Panc1 (cell line): ENCODE measurements at regions not wholly inside any gene's neighbourhood (a gene's known extent, or its start where the extent isn't known, plus 50 kb on each side); places are given as distances from the start of the nearest gene placed in this dataset.

Experiments
- ATAC-seq: fragments of 200-7000 bp; cut with Tn5 transposase; 2 replicates; pipeline ENCODE4 v1.9.1; 2020; ENCODE audit warnings: mild to moderate bottlenecking, moderate library complexity
- BruUV-seq: library from RNA; stranded (reverse); fragments of 400-500 nt; replicated peaks from 2 replicates; lab custom pipeline; 2021; lab: Mats Ljungman, UMichigan
- CTCF ChIA-PET: fragments of 300-600 bp; sonication (Branson Sonifier 250); formaldehyde crosslinking; loops from one replicate; lab custom pipeline; 2022; ENCODE audit warnings: antibody characterized with exemption; lab: Charles Lee
- POLR2A ChIA-PET: fragments of 300-600 bp; sonication (Branson Sonifier 250); formaldehyde crosslinking; loops from one replicate; lab custom pipeline; 2022; ENCODE audit warnings: antibody characterized with exemption; lab: Charles Lee
- DNase-seq: peaks from one replicate; pipeline ENCODE4 v3.0.0-alpha.2; 2010; ENCODE audit warnings: low read depth, low spot score
- H3K27ac ChIP-seq: 2 replicates; pipeline ENCODE4 v1.5.1; 2011; ENCODE audit warnings: mild to moderate bottlenecking, low read length, inconsistent platforms
- H3K27me3 ChIP-seq: fragments of 200-500 bp; sonication (Bioruptor generic); 2 replicates; pipeline ENCODE4 v1.6.0; 2014; ENCODE audit warnings: low read length, inconsistent platforms; ENCODE audit not compliant: control insufficient read depth, insufficient read depth
- H3K36me3 ChIP-seq: fragments of 200-500 bp; sonication (Bioruptor generic); 2 replicates; pipeline ENCODE4 v1.5.1; 2014; ENCODE audit warnings: inconsistent platforms, mild to moderate bottlenecking, low read length, moderate library complexity; ENCODE audit not compliant: control insufficient read depth, insufficient read depth
- H3K4me1 ChIP-seq: 2 replicates; pipeline ENCODE4 v1.5.1; 2011; ENCODE audit warnings: inconsistent platforms, mild to moderate bottlenecking, low read length, moderate library complexity; ENCODE audit not compliant: control insufficient read depth, insufficient read depth
- H3K4me3 ChIP-seq, 2 experiments: 2 replicates each; pipeline ENCODE4 v1.5.1; 2011 to 2012; ENCODE audit warnings: low read depth in 2 of 2, low read length in 2 of 2, mild to moderate bottlenecking in 2 of 2, inconsistent platforms in 1 of 2, moderate library complexity in 1 of 2
- H3K9me3 ChIP-seq: fragments of 200-500 bp; sonication (Bioruptor generic); 2 replicates; pipeline ENCODE4 v1.5.1; 2014; ENCODE audit warnings: low read depth, mild to moderate bottlenecking, inconsistent platforms, low read length, moderate library complexity; ENCODE audit not compliant: control insufficient read depth, insufficient read depth
- POLR2AphosphoS5 ChIP-seq: IDR thresholded peaks from 2 replicates; pipeline ENCODE4 v1.6.1; 2012; ENCODE audit warnings: mild to moderate bottlenecking, low read depth, low read length, moderate library complexity
- REST ChIP-seq, 2 experiments: IDR thresholded peaks; 2 replicates each; pipeline ENCODE4 v1.6.1; 2011 to 2012; ENCODE audit warnings: low read depth in 2 of 2, control low read depth in 1 of 2, low read length in 1 of 2, mild to moderate bottlenecking in 1 of 2, moderate library complexity in 1 of 2; ENCODE audit not compliant: insufficient read depth in 1 of 2
- SIN3A ChIP-seq: IDR thresholded peaks from 2 replicates; pipeline ENCODE4 v1.6.1; 2012; ENCODE audit warnings: low read depth, mild to moderate bottlenecking, low read length, moderate library complexity, borderline replicate concordance; ENCODE audit not compliant: insufficient read depth
- TCF7L2 ChIP-seq: IDR thresholded peaks from 2 replicates; pipeline ENCODE4 v1.6.1; 2011; ENCODE audit warnings: mild to moderate bottlenecking, low read depth, low read length, inconsistent platforms
- in situ Hi-C: cut with HindIII; loops from 2 replicates; pipeline ENCODE4 v1.10.0; 2016; ENCODE audit warnings: low sequenced_read_pairs, low pct_unique_long_range_greater_than_20kb
- intact Hi-C: fragments of 100-400 bp; cut with micrococcal nuclease; formaldehyde crosslinking; loops from one replicate; pipeline ENCODE4 v1.10.0; 2022; ENCODE audit not compliant: unreplicated experiment
- TF ChIP-seq, protein P1 (sequence below): fragments of 450-650 bp; IDR thresholded peaks from 2 replicates; pipeline ENCODE4 v1.5.1; 2017; ENCODE audit warnings: mild to moderate bottlenecking

GRCh38 chr4:181799561-181800069 is 443.6 kb upstream of the TENM3 start:
- intact Hi-C loops, result no loop called here
- POLR2A ChIA-PET, result no interaction called here
- TF ChIP-seq POLR2AphosphoS5 (no peak), TCF7L2 (no peak)

GRCh38 chr4:181802207-181802606 is 441.0 kb upstream of the TENM3 start:
- CTCF ChIA-PET, result no interaction called here
- no TSS peak for BruUV-seq
- in situ Hi-C loops (no loop called here), intact Hi-C loops (no loop called here)
- TF ChIP-seq, protein P1, sequence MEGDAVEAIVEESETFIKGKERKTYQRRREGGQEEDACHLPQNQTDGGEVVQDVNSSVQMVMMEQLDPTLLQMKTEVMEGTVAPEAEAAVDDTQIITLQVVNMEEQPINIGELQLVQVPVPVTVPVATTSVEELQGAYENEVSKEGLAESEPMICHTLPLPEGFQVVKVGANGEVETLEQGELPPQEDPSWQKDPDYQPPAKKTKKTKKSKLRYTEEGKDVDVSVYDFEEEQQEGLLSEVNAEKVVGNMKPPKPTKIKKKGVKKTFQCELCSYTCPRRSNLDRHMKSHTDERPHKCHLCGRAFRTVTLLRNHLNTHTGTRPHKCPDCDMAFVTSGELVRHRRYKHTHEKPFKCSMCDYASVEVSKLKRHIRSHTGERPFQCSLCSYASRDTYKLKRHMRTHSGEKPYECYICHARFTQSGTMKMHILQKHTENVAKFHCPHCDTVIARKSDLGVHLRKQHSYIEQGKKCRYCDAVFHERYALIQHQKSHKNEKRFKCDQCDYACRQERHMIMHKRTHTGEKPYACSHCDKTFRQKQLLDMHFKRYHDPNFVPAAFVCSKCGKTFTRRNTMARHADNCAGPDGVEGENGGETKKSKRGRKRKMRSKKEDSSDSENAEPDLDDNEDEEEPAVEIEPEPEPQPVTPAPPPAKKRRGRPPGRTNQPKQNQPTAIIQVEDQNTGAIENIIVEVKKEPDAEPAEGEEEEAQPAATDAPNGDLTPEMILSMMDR, result no peak
- no peak for TF ChIP-seq SIN3A
- no peak for TF ChIP-seq TCF7L2
- no peak for TF ChIP-seq POLR2AphosphoS5
- TF ChIP-seq REST (IDR thresholded peaks at IDR 0.05; ENCODE audit: insufficient read depth in 1 of 2, low read depth in 2 of 2, low read length in 1 of 2), result no peak
- Histone ChIP-seq H3K4me3 (no peak overlapping the region), H3K36me3 (no peaks in the 10 kb centered on the region), H3K27me3 (no peaks in the 10 kb centered on the region), H3K9me3 (no peaks in the 10 kb centered on the region), H3K27ac (no peak overlapping the region), H3K4me1 (no peaks in the 10 kb centered on the region)
- DNase-seq (no peak), ATAC-seq (no peak)
- POLR2A ChIA-PET, result no interaction called here

More at GRCh38 chr4:181799561-181800069, 443.6 kb upstream of the TENM3 start:
- H3K4me3 ChIP-seq, result no peak overlapping the region
- H3K27ac ChIP-seq, result no peak overlapping the region
- no TSS peak for BruUV-seq
- ATAC-seq (no peak), DNase-seq (no peak)
- H3K27me3 ChIP-seq, result no peaks in the 10 kb centered on the region
- in situ Hi-C loops, result no loop called here
- no peaks in the 10 kb centered on the region for H3K4me1 ChIP-seq
- CTCF ChIA-PET, result no interaction called here
- no peaks in the 10 kb centered on the region for H3K36me3 ChIP-seq
- H3K9me3 ChIP-seq, result no peaks in the 10 kb centered on the region

GRCh38 chr4:181807771-181808170 is 435.4 kb upstream of the TENM3 start:
- no peak overlapping the region for H3K4me3 ChIP-seq
- H3K36me3 ChIP-seq, result no peaks in the 10 kb centered on the region
- TF ChIP-seq, protein P1, result no peak
- TF ChIP-seq POLR2AphosphoS5 (no peak), TCF7L2 (no peak), SIN3A (no peak), REST (IDR thresholded peaks at IDR 0.05; ENCODE audit: insufficient read depth in 1 of 2, low read depth in 2 of 2, low read length in 1 of 2) (no peak)
- H3K27me3 ChIP-seq, result no peaks in the 10 kb centered on the region
- in situ Hi-C loops, result no loop called here
- no peak overlapping the region for H3K27ac ChIP-seq
- no TSS peak for BruUV-seq
- no peaks in the 10 kb centered on the region for H3K9me3 ChIP-seq
- ChIA-PET CTCF (no interaction called here), POLR2A (no interaction called here)
- intact Hi-C loops, result no loop called here
- ATAC-seq, result no peak
- H3K4me1 ChIP-seq, result no peaks in the 10 kb centered on the region
- no peak for DNase-seq
